Hypothalamus (tissue), 51 donors: ENCODE measurements at regions not wholly inside any gene's neighbourhood (a gene's known extent, or its start where the extent isn't known, plus 50 kb on each side); places are given as distances from the start of the nearest gene placed in this dataset.

ENCODE experiments used
- DNase-seq, 51 donors: peaks; one replicate each; lab custom pipeline; 2025; lab: John Stamatoyannopoulos, UW

DNA sequence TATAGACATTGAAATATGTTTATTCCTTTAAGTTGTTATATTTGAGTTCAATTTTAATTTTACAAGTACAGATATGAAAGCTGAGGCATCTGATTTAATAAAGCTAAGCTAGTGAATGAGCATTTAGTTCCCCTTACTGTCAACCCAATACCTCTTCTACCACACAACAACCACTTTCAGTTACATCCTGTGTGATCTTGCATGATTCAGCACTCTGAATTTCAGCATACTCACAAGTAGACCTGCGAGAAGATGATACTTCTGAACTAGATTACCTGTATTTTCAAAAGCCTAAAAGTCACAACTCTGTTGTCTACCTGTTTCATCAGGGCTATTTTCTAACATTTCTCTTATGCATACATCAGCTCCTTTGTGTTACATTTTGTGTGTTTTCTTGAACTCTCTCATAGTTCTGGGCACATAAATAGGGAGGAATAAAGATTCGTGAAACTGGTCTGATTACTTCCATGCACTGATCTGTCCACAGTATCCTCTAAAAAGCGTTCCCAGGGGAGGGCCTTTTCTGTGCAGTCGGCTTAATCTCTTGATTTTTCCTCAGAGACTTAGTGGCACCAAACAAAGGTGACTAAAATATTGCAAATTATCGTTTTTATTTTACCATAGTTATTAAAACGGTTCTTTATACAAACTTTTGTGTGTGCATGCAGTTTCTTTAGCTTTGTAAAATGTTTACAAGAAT is 2025.5 kb upstream of the NUDT12 start:
- DNase-seq, result no peak

DNA sequence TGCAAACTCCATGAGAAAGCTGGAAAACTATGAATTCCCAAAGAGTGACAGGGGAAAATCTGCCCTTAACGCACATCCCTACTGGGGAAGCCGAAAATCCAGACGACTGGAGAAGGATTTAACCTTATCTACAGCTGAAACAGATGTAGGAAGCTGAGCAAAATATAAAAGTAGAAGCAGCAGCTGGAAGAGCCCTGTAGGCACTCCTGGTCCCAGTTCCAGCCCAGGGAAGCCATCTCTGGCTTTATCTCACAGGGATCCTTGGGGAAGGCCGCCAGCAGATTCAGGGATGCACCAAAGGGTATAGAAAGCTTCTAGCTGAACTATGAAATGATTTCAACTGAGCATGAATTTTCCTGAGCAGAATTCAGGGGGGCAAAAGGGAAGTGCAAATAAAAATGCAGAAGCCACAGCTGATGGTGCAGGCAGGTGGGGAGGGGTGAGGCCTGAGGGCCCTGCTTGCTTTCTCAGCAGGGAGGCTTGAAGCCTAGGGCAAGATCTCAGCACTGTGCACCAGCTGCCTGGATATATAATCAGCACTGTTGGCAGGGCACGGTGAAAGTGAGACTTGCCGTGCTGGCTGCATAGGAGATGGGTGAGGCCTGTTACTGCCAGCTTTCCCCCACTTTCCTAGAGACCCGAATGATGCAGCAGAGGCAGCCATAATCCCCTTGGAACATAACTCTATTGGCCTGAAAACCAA is 2019.5 kb upstream of the NUDT12 start:
- DNase-seq, result no peak

DNA sequence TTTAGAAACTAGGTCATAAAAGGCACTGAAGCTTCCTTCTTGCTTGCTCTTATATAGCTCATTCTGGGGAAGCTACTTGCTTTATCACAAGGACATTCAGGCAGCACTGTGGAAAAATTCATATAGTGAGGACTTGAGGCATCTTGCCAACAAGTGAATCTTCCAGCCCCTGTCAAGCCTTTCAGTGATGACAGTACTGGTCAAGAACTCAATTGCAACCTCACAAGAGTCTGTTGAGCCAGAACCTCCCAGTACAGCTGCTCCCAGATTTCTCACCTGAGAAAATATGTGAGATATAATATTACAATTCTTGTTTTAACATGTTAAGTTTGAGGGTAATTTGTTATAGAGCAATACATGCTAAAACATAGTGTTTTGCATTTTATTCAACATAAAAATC is 2011.0 kb upstream of the NUDT12 start:
- no peak for DNase-seq

DNA sequence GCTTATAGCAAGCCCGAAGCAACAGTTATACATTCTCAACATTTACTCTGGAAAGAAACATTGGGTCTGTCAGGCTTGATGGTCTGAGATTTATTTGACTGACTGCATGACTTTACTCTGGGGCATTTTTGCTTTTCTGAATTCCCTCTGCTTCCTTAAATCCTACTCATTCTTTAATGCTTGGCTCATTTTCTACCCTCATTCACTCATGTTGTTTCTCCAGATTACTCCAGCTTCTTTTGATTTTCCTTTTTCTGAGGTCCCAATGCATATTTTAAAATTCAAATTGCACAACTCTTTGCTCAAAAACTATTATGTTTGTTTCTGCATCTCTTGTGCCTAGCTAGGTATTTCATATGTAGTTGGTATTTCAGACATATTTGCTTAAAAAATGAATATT is 2002.9 kb upstream of the NUDT12 start:
- DNase-seq, result no peak

DNA sequence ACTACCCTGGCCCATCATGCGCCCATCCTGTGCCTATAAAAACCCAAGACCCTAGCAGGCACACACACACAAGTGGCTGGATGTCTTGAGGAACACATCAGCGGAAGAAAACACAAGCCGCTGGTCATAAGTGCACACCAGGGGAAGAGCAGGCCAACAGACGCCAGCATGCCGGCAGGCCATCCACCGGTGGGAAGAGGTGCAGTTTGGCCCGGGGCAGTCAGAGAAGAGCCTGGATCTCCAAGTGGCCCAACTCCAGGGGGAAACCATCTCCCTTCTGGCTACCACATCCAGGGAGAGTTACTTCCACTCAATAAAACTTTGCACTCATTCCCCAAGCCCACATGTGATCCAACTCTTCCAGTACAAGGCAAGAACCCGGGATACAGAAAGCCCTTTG is 2001.3 kb upstream of the NUDT12 start:
- no peak for DNase-seq

DNA sequence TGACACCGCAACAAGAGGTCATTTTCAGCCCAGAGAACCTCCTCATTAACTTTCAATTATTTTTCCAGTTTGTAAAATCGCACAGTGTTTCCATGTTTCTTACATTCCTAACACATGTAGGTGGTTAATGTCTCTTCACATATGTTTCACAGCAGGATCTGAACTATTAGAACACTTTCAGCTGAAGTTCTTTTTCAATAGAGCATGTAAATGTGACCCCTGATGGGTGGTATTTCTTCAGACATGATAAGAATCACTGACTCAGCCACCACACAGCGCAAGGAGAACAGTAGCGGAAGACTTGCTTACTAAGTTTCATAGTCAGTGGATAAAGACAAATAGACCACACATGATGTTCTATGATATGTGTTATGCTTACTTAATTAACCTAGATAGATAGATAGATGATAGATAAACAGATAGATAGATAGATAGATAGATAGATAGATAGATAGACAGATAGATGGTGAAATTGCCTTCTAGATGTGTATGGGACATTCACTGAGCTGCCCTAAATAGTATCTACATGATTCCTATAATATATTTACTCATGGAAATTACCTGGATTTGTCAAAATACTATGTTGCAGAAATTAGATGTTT is 1992.1 kb upstream of the NUDT12 start:
- DNase-seq, result no peak

DNA sequence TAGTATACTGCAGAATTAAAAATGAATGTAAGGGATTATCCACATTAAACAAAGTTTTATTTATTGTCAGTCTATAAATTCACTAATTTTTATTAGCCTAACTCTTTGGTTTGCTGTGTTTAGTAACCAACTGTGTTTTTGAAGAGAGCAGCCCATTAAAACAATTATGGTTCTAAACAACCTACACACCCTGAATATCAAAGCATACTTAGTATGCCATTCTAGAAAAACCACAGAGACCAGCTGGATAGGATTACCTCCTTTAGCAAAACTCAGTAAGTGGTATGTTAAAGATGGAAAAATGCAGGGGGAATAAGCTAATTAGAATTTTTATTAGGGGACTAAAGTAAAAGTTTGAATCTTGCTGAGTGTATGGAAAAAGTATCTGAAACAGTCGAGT is 1981.7 kb upstream of the NUDT12 start:
- no peak for DNase-seq

DNA sequence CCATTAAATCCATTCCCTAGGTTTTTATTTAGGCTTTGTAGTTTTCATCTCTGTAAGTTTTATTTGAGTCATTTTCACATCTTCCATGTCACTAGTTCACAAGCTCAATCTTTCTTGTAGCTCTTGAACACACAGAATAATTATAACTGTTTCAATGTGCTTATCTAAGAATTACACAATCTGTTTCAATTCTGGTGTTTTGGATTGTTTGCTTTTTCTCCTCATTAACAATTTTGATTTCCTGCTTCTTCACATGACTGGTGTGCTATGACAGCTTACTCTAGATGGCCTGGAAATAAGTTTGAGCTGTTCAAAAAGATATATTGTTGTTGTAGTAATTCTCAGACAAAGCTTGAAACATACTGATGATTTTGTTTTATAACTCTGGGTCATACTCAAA is 1974.1 kb upstream of the NUDT12 start:
- DNase-seq, result no peak

DNA sequence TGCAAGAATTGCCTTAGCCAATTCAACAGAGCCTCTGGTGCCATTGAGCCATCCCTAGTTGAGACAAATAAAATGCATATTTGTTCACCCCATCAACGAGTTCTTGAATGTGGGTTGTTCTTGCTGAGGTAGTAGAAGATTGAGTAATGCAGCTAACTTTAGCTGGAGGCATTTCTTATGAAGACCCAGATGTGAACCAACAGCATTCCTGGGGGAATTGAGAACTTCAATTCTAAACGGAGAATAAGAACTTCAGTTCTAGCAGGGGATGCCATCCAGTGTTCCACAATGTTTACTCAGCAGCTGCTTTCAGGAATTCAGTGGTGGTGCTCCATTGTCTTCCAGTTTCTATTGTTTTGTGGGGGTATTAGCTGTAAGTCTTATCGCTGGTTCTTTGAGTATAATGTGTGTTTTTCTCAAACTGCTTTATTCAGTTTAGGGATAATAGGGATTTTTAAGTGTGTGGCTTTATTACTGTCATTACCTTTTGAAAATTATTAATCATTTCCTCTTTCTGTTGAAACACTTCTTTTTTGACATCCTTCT is 1968.2 kb upstream of the NUDT12 start:
- DNase-seq, result no peak

DNA sequence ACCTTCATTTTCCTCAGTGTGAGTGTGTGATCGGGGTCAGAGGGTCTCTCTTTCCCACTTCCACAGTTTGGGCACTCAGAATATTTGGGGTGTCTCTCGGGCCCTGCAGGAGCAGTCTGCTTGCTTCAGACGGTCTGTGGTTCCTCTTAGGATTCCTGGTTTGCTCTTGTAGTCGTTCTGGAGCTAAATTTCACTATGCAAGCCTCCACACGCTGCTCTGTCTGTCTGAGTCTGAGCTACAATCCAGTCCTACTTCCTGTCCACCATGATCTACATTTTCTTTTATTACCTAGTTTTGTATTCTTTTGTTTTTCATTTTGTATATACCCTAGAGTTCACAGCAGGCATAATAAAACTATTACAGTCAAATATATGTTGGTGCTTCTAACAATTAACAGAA is 1967.3 kb upstream of the NUDT12 start:
- no peak for DNase-seq

DNA sequence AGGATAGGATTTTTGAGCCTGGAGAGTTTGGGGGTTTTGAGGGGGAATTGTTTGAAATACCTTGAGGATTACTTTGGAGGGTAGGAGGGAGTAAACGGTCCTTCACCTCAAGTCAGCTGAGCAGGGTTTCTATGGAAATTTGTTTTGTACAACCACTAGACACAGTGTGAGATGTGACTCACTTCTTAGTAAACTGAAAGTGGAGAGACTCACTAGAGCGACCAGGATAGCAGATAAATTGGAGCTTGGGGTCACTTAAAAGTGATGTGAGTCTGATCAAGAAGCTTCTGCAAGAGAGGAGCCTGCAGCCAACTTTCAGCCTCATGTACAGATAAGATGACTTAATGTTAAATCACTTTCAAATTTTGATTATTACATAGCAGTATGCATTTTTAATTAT is 1945.9 kb upstream of the NUDT12 start:
- DNase-seq, result no peak

DNA sequence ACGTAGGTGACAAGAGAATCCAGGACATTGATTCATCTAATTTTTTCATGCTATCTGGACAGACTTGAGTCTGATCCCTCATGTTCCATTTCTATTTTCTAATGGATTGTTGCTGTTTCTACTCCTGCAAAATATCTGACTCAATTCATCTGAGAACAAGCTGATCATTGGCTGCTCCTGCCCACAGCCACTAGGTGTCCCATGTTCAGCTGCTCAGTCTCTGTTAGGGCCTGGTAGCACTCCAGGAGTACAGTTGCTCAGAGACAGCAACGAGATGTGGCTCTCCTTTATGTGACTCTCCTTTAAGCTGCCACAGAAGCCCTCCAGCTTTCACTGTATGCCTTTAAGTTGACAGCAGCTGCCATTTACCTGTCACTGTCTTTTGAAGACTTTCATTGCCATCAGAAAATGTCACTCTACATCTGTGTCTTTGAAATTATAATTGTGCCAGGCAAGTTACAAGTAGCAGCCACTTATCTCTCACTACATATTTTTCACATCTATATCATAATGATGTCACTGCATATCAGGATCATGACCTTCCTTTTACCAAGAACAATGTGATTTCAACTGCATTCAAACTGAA is 1944.2 kb upstream of the NUDT12 start:
- no peak for DNase-seq

DNA sequence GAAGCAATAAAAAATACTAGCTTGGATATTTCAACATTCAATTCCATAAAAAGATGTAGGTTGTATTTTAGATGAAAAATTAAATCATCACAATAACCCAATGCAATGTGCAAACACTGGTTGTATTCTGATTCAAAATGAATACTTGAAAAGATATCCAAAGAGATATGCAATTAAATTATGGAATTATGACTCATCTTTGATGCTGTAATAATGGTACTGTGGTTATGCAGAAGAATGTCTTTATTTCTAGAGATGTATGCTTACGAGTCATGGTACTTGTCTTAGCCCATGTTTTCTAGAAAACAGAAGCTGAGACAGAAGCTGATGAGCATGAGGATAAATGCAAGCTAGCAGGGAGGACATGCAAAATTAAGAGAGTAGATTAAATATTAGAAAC is 1941.4 kb upstream of the NUDT12 start:
- no peak for DNase-seq

DNA sequence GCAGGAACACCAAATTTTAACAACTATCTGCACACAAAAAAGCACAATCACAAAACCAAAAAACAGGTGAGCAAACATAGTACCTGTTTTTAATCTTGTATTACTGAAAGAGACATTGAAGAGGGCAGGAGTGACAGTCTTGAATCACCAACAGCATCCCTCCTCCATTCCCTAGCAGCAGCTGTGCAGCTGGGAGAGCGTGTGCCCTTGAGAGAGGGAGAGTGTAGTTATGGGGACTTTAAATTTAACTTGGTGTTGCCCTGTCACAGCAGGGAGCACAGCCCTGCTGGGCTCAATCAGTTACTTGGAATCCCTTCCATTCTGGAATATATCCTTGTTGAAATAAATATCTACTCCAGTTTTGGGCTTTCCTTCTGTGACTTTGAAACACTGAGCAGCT is 1938.7 kb upstream of the NUDT12 start:
- no peak for DNase-seq

DNA sequence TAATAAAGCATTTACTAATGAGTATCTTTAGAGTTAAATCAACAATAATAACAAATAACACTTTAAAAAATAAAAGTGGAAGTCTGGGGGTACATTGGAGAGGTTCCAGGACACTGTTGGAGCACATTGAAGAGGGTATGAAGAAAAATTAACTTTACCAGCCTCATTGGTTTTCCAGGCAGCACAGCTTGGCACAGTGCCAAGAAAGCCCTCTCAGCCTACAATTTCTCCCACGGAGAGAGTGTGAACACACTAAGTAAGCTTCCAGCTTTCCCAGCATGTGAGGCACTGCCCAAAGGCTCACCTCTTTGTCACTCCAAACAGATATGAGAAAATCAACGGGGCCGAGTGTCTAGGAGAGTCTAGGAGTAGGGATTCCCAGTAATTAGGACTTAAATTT is 1912.8 kb upstream of the NUDT12 start:
- no peak for DNase-seq

DNA sequence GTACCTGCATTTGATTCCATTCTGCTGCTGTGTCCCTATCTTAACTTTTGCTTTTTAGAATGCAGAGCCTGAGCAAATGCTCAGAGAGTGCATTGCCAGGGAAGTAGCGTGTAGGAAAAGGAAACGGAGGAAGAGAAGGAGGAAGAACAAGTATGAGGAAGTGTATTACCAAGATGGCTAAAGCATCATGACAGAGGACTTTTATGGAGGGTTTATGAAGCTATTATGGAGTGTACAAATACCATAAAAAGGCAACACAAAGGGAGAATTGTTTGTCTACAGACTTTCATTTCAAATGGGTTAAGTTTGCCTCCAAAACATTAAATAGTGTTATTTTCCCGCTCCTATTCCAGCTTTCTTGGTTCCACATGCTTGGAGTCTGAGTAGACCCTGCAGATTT is 1899.8 kb upstream of the NUDT12 start:
- DNase-seq, result no peak

DNA sequence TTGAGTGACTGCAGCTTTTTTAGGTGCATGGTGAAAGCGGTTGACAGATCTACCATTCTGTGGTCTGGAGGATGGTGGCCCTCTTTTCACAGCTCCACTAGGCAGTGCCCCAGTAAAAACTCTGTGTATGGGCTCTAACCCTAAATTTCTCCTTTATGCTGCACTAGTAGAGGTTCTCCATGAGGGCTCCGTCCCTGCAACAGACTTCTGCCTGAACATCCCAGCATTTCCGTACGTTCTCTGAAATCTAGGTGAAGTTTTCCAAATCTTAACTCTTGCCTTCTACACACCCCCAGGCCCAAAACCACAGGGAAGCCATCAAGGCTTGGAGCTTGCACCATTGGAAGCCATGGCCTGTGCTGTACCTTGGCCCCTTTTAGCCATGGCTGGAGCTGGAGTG is 1898.1 kb upstream of the NUDT12 start:
- DNase-seq, result no peak

DNA sequence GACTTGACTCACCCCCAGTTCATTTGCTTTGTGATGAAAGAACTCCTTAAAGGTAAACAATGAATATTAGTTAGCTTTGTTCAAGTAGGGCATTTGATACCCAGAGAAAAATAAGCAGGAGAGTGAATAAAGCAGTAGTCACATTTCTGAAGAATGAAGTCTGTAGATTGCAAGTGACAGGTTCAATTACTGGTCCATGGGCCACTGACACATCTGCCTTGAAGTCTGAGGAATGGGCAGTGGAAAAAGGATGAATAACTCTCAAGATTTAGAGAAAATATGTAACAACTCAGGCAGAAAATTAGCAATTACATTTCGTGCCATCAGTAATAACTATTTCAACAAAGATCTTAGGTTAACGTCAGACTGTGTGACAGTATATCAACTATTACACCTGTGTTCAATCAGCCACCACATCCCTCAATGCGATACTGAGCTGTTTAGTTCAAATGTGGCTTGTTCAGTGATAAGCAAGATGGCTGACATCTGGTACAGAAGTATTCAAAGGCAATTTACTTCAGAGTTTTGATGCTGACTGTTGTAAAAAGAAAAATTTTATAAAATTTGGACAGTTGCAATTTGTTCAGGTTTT is 1890.7 kb upstream of the NUDT12 start:
- no peak for DNase-seq

DNA sequence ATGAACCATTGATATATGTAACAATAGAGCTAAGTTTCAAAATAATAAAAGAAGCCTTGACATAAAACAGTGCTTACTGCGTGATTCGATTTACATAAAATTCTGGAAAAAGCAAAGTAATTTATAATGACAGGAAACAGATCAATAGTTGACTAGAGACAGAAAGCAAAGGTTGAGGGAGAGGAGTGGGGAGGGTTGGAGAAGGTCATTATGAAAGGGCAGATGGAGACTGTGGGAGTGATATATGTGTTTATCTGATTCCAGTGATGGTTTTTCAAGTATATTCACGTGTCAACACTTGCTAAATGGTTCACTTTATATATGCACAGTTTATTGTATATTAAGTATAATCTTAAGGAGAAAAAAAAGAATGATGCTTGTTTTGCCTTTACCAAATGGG is 1885.7 kb upstream of the NUDT12 start:
- no peak for DNase-seq

DNA sequence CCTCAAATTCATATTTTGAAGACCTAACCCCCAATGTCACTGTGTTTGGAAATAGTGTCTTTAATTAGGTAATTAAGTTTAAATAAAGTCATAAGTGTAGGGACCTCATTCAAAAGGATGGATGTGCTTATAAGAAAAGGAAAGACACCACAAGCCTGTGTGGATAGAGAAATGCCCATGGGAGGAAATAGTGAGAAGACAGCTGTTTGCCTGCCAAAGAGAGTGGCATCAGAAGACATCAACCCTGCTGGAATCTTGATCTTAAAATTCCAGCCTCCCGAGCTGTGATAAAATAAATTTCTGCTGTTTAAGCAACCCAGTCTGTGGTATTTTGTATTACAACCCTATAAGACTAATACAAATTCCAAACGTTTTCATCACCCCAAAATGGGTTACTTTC is 1867.9 kb upstream of the NUDT12 start:
- no peak for DNase-seq
